A673 (cell line): ENCODE measurements at regions not wholly inside any gene's neighbourhood (a gene's known extent, or its start where the extent isn't known, plus 50 kb on each side); places are given as distances from the start of the nearest gene placed in this dataset.

Source experiments
- BruUV-seq: library from RNA; stranded (reverse); fragments of 400-500 nt; replicated peaks from 2 replicates; lab custom pipeline; 2021; lab: Mats Ljungman, UMichigan
- CTCF ChIA-PET: fragments of 300-600 bp; sonication (Branson Sonifier 250); formaldehyde crosslinking; loops from one replicate; lab custom pipeline; 2022; ENCODE audit warnings: antibody characterized with exemption; lab: Charles Lee
- POLR2A ChIA-PET: fragments of 300-600 bp; sonication (Branson Sonifier 250); formaldehyde crosslinking; loops from one replicate; lab custom pipeline; 2022; ENCODE audit warnings: antibody characterized with exemption; ENCODE audit not compliant: low non-redundant PET; lab: Charles Lee
- DNase-seq: peaks from one replicate; pipeline ENCODE4 v3.0.0-alpha.2; 2015; ENCODE audit warnings: low spot score
- H3K27ac ChIP-seq: fragments of 200-600 bp; sonication (generic); 2 replicates; pipeline ENCODE4 v1.5.1; 2016; ENCODE audit warnings: mixed run types, low read depth, mild to moderate bottlenecking, mixed read lengths, antibody characterized with exemption, low read length; ENCODE audit not compliant: poor library complexity, severe bottlenecking
- H3K27me3 ChIP-seq: fragments of 200-600 bp; sonication (generic); replicated peaks from 2 replicates; pipeline ENCODE4 v1.6.1; 2017; ENCODE audit warnings: mixed run types, low read depth, mild to moderate bottlenecking, mixed read lengths, antibody characterized with exemption, low read length; ENCODE audit not compliant: insufficient read depth, poor library complexity
- H3K36me3 ChIP-seq: fragments of 200-600 bp; sonication (generic); 2 replicates; pipeline ENCODE4 v1.6.1; 2016; ENCODE audit warnings: mixed run types, mild to moderate bottlenecking, mixed read lengths, antibody characterized with exemption, low read length; ENCODE audit not compliant: insufficient read depth, poor library complexity, severe bottlenecking
- H3K4me1 ChIP-seq: fragments of 200-600 bp; sonication (generic); 2 replicates; pipeline ENCODE4 v1.6.1; 2017; ENCODE audit warnings: mixed run types, mild to moderate bottlenecking, mixed read lengths, antibody characterized with exemption, low read length; ENCODE audit not compliant: insufficient read depth, poor library complexity, severe bottlenecking
- H3K4me3 ChIP-seq: fragments of 200-600 bp; sonication (generic); 2 replicates; pipeline ENCODE4 v1.5.1; 2016; ENCODE audit warnings: low read depth, mixed run types, mild to moderate bottlenecking, mixed read lengths, low read length; ENCODE audit not compliant: poor library complexity, severe bottlenecking
- H3K9me3 ChIP-seq: fragments of 200-600 bp; sonication (generic); 2 replicates; pipeline ENCODE4 v1.6.1; 2016; ENCODE audit warnings: mixed run types, low read depth, mild to moderate bottlenecking, mixed read lengths, antibody characterized with exemption, low read length; ENCODE audit not compliant: poor library complexity, severe bottlenecking
- CTCF ChIP-seq: fragments of 300-800, 200-600 bp; sonication (generic); conservative IDR thresholded peaks from 2 replicates; pipeline ENCODE4 v1.5.1; 2017; ENCODE audit warnings: low read depth, mild to moderate bottlenecking, antibody characterized with exemption, low read length, moderate library complexity, mixed read lengths
- EZH2 ChIP-seq: fragments of 200-600 bp; sonication (generic); IDR thresholded peaks from 2 replicates; pipeline ENCODE4 v1.6.1; 2017; ENCODE audit warnings: borderline replicate concordance, low read depth, mild to moderate bottlenecking, mixed read lengths, antibody characterized with exemption, low read length; ENCODE audit not compliant: poor library complexity, severe bottlenecking
- intact Hi-C: fragments of 100-400 bp; cut with micrococcal nuclease; formaldehyde crosslinking; loops from one replicate; pipeline ENCODE4 v1.10.0; 2022; ENCODE audit not compliant: unreplicated experiment

GRCh38 chr20:51995551-51995951, 193.2 kb upstream of the SALL4 start:
- CTCF ChIA-PET: no interaction called here
- intact Hi-C loops: no loop called here
- no TSS peak for BruUV-seq
- H3K9me3 ChIP-seq: no peaks in the 10 kb centered on the region
- no peak overlapping the region for H3K4me3 ChIP-seq
- POLR2A ChIA-PET: no interaction called here
- no peak for TF ChIP-seq EZH2
- TF ChIP-seq CTCF: no peak
- H3K4me1 ChIP-seq: peaks cover 6% of the 10 kb centered on the region
- DNase-seq: peak; percentile 53
- no peak overlapping the region for H3K27ac ChIP-seq
- no peaks in the 10 kb centered on the region for H3K36me3 ChIP-seq
- no peaks in the 10 kb centered on the region for H3K27me3 ChIP-seq

- peaks cover 6% of the 10 kb centered on the region for H3K4me1 ChIP-seq
- no TSS peak for BruUV-seq
- ChIA-PET CTCF (no interaction called here), POLR2A (no interaction called here)
- no peaks in the 10 kb centered on the region for H3K27me3 ChIP-seq
- H3K36me3 ChIP-seq: no peaks in the 10 kb centered on the region
- TF ChIP-seq EZH2 (no peak), CTCF (no peak)
- H3K4me3 ChIP-seq: no peak overlapping the region
- DNase-seq: no peak
- intact Hi-C loops: no loop called here
- no peaks in the 10 kb centered on the region for H3K9me3 ChIP-seq
- no peak overlapping the region for H3K27ac ChIP-seq
Measured at GRCh38 chr20:51994751-51995417, 192.6 kb upstream of the SALL4 start.

- Histone ChIP-seq H3K27me3 (no peaks in the 10 kb centered on the region), H3K36me3 (no peaks in the 10 kb centered on the region), H3K27ac (no peak overlapping the region), H3K4me1 (peaks cover 22% of the 10 kb centered on the region), H3K9me3 (no peaks in the 10 kb centered on the region), H3K4me3 (no peak overlapping the region)
- no TSS peak for BruUV-seq
- DNase-seq: no peak
- ChIA-PET POLR2A (no interaction called here), CTCF (interaction anchor here (0.6 kb wide), 1 partner anchor 96 kb away, joined by 3 read pairs; no protein-coding TSS in a partner anchor)
- TF ChIP-seq CTCF (no peak), EZH2 (no peak)
- intact Hi-C loops: no loop called here
Measured at GRCh38 chr20:51987812-51988211, 185.5 kb upstream of the SALL4 start.
